ENCODE measurements at regions not wholly inside any gene's neighbourhood (a gene's known extent, or its start where the extent isn't known, plus 50 kb on each side); places are given as distances from the start of the nearest gene placed in this dataset.

- TF ChIP-seq ARNTL (CRISPR knock-in tag; IDR thresholded peaks at IDR 0.05) (no peak), HNRNPK (IDR thresholded peaks at IDR 0.05; ENCODE audit: low read depth, low read length, poor library complexity, severe bottlenecking) (no peak), HMG20B (CRISPR knock-in tag; conservative IDR thresholded peaks at IDR 0.05) (no peak)
Measured at GRCh38 chr6:144437105-144437504, 152.0 kb downstream of the UTRN start.

All from HepG2 (cell line).